ENCODE measurements at regions not wholly inside any gene's neighbourhood (a gene's known extent, or its start where the extent isn't known, plus 50 kb on each side); places are given as distances from the start of the nearest gene placed in this dataset.
A peak's percentile ranks its signal among the peaks of the same experiment; 100 is the strongest.

DNA sequence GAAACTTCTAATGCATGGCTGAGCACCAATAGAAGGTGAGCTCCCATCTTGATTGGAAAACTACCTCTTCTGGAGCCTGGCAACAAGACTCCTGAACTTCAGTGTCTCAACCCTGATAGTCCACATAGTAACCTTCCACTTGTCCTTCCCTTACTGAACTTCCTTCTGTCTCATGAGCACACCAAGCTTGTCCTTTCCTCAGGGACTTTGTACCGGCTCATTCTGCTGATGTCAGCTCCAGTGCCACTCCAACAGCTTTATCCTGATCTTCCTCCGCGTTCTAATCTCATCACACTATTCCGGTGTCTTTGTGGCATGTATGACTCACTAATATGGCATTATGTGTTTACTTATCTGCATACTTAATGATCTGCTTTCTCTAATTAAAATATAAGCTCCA is 862.0 kb upstream of the ID2 start:
- CTCF ChIA-PET, result no interaction called here
- TF ChIP-seq, protein P1, sequence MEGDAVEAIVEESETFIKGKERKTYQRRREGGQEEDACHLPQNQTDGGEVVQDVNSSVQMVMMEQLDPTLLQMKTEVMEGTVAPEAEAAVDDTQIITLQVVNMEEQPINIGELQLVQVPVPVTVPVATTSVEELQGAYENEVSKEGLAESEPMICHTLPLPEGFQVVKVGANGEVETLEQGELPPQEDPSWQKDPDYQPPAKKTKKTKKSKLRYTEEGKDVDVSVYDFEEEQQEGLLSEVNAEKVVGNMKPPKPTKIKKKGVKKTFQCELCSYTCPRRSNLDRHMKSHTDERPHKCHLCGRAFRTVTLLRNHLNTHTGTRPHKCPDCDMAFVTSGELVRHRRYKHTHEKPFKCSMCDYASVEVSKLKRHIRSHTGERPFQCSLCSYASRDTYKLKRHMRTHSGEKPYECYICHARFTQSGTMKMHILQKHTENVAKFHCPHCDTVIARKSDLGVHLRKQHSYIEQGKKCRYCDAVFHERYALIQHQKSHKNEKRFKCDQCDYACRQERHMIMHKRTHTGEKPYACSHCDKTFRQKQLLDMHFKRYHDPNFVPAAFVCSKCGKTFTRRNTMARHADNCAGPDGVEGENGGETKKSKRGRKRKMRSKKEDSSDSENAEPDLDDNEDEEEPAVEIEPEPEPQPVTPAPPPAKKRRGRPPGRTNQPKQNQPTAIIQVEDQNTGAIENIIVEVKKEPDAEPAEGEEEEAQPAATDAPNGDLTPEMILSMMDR (IDR thresholded peaks at IDR 0.05; ENCODE audit: insufficient read depth in 1 of 2, low read depth in 1 of 2, low read length in 1 of 2, severe bottlenecking in 1 of 2, unreplicated experiment in 1 of 2), result no peak
- POLR2A ChIA-PET, result no interaction called here
- no TSS peak for BruUV-seq (replicated peaks)
- Histone ChIP-seq H3K9me3 (no peaks in the 10 kb centered on the region), H3K36me3 (ENCODE audit: control insufficient read depth, insufficient read depth, low read length) (no peaks in the 10 kb centered on the region), H3K4me1 (no peaks in the 10 kb centered on the region), H3K27me3 (replicated peaks; ENCODE audit: control insufficient read depth, insufficient read depth, low read length) (no peaks in the 10 kb centered on the region), H3K4me3 (ENCODE audit: low read depth, low read length) (no peak overlapping the region)
- no peak for DNase-seq
- H3K27me3 Mint-ChIP-seq (ENCODE audit: insufficient read depth, unreplicated experiment), result peaks cover 5% of the 10 kb centered on the region
- no peaks in the 10 kb centered on the region for H3K9me3 Mint-ChIP-seq (ENCODE audit: unreplicated experiment)
- intact Hi-C loops (cut with micrococcal nuclease; ENCODE audit: unreplicated experiment), result no loop called here
- no peaks in the 10 kb centered on the region for H3K36me3 Mint-ChIP-seq (ENCODE audit: insufficient read depth, unreplicated experiment)
- no peaks in the 10 kb centered on the region for H3K4me1 Mint-ChIP-seq (ENCODE audit: low read depth, unreplicated experiment)
- H3K4me3 Mint-ChIP-seq (ENCODE audit: unreplicated experiment), result no peak overlapping the region
- H3K27ac Mint-ChIP-seq (ENCODE audit: unreplicated experiment), result no peak overlapping the region

DNA sequence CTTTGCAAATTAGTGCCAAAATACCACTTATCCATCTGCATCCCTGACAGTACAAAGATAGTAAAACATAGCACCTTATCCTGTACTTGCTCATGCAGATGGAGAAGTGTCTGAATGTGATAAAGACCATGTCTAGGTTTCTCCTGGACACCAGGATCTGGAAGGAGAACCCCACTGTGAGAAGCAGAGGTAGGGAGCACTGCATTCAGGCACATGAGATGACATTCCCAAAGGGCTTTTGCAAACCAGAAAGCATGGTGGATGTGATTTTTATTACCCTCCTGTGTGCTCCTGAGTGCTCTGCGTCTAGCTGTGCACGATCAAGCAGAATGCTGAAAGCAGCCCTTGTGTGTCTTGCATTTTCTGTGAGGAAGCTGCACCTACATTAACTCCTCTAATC is 857.6 kb upstream of the ID2 start:
- H3K9me3 Mint-ChIP-seq (ENCODE audit: unreplicated experiment), result no peaks in the 10 kb centered on the region
- no peaks in the 10 kb centered on the region for H3K4me1 Mint-ChIP-seq (ENCODE audit: low read depth, unreplicated experiment)
- Histone ChIP-seq H3K36me3 (ENCODE audit: control insufficient read depth, insufficient read depth, low read length) (no peaks in the 10 kb centered on the region), H3K4me1 (peaks cover 10% of the 10 kb centered on the region; the same call in 1 of the 2 replicates), H3K4me3 (ENCODE audit: low read depth, low read length) (no peak overlapping the region), H3K9me3 (no peaks in the 10 kb centered on the region), H3K27me3 (replicated peaks; ENCODE audit: control insufficient read depth, insufficient read depth, low read length) (no peaks in the 10 kb centered on the region)
- no peaks in the 10 kb centered on the region for H3K36me3 Mint-ChIP-seq (ENCODE audit: insufficient read depth, unreplicated experiment)
- intact Hi-C loops (cut with micrococcal nuclease; ENCODE audit: unreplicated experiment), result no loop called here
- CTCF ChIA-PET, result no interaction called here
- no TSS peak for BruUV-seq (replicated peaks)
- DNase-seq, result no peak
- no peak overlapping the region for H3K27ac Mint-ChIP-seq (ENCODE audit: unreplicated experiment)
- no peaks in the 10 kb centered on the region for H3K27me3 Mint-ChIP-seq (ENCODE audit: insufficient read depth, unreplicated experiment)
- POLR2A ChIA-PET, result no interaction called here
- TF ChIP-seq, protein P1 (IDR thresholded peaks at IDR 0.05; ENCODE audit: insufficient read depth in 1 of 2, low read depth in 1 of 2, low read length in 1 of 2, severe bottlenecking in 1 of 2, unreplicated experiment in 1 of 2), result no peak
- H3K4me3 Mint-ChIP-seq (ENCODE audit: unreplicated experiment), result no peak overlapping the region

DNA sequence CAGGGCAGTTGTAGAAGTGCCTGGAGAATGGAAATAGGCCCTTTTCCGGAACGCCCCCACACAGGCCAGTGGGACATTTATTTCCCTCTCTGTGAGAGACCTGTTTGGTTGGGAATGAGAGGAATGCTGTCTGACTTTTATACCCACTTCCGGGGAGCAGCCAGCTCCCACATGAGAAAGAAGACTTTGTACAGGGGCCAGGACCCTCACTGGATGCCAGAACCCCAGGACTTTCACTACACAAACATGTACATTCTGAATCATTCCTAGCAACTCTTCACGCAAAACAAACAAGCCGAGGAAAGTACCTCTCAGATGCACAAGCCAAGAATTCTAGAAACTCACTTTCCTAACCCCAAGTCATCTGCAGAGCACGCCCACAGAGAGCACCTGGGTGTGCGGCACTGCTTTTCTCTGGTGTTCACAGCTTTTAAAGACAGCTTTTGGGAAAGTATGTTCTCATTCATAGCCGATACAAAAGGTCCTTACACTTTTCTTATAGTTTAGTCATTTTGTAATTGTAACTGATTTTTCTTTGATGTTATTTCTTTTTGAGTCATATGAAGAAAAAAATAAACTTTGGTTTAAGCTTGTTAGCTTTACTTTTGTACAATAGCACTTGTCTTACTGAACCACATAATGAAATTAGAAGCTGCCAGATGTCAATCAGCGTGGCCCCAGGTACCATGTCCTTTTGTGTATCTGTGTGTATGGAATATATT is 856.1 kb upstream of the ID2 start:
- Mint-ChIP-seq H3K9me3 (ENCODE audit: unreplicated experiment) (no peaks in the 10 kb centered on the region), H3K27ac (ENCODE audit: unreplicated experiment) (no peak overlapping the region), H3K4me3 (ENCODE audit: unreplicated experiment) (no peak overlapping the region), H3K36me3 (ENCODE audit: insufficient read depth, unreplicated experiment) (no peaks in the 10 kb centered on the region), H3K27me3 (ENCODE audit: insufficient read depth, unreplicated experiment) (no peaks in the 10 kb centered on the region), H3K4me1 (ENCODE audit: low read depth, unreplicated experiment) (no peaks in the 10 kb centered on the region)
- DNase-seq, result peak; percentile 14 to 57
- Histone ChIP-seq H3K4me1 (peaks cover 10% of the 10 kb centered on the region; the same call in 1 of the 2 replicates), H3K27me3 (replicated peaks; ENCODE audit: control insufficient read depth, insufficient read depth, low read length) (no peaks in the 10 kb centered on the region), H3K9me3 (no peaks in the 10 kb centered on the region), H3K4me3 (ENCODE audit: low read depth, low read length) (no peak overlapping the region), H3K36me3 (ENCODE audit: control insufficient read depth, insufficient read depth, low read length) (no peaks in the 10 kb centered on the region)
- BruUV-seq (replicated peaks), result no TSS peak
- CTCF ChIA-PET, result no interaction called here
- intact Hi-C loops (cut with micrococcal nuclease; ENCODE audit: unreplicated experiment), result no loop called here
- POLR2A ChIA-PET, result no interaction called here
- TF ChIP-seq, protein P1 (IDR thresholded peaks at IDR 0.05; ENCODE audit: insufficient read depth in 1 of 2, low read depth in 1 of 2, low read length in 1 of 2, severe bottlenecking in 1 of 2, unreplicated experiment in 1 of 2), result no peak

Data from Caco-2 (cell line).